ENCODE measurements at regions not wholly inside any gene's neighbourhood (a gene's known extent, or its start where the extent isn't known, plus 50 kb on each side); places are given as distances from the start of the nearest gene placed in this dataset.

DNA sequence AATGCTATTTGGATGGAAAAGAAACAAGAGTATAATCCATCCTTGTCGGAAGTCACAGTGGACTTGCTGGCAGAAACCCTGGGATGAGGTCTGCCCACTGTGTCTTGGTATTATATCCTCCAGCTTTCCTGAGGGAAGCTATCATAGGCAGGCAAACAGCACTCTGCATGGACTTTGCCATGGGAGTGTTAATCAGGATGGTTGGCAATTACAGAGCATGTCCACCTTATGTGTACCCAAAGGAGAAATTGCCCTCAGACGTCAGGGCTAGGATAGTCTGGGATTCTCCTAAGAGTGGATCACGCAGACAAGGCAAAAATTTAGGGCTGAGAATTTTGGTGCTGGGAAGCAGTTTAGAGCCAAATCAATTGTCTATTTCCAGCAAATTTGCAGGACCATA, 184.9 kb upstream of the ESRRG start:
- no peak for DNase-seq

GRCh38 chr1:216907100-216907499, 183.9 kb upstream of the ESRRG start:
- no peak for DNase-seq

DNA sequence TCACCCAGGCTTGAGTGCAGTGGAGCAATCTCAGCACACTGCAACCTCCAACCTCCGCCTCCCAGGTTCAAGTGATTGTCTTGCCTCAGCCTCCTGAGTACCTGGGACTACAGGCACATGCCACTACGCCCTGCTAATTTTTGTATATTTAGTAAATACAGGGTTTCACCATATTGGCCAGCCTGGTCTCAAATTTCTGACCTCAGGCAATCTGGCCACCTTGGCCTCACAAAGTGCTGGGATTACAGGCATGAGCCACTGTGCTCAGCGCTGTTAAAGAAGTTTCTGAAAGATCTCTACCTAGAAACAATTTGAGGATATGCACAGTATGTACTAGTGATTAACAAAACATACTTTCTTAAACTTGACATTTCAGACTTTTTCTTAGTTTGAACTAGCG, 182.6 kb upstream of the ESRRG start:
- DNase-seq: no peak

DNA sequence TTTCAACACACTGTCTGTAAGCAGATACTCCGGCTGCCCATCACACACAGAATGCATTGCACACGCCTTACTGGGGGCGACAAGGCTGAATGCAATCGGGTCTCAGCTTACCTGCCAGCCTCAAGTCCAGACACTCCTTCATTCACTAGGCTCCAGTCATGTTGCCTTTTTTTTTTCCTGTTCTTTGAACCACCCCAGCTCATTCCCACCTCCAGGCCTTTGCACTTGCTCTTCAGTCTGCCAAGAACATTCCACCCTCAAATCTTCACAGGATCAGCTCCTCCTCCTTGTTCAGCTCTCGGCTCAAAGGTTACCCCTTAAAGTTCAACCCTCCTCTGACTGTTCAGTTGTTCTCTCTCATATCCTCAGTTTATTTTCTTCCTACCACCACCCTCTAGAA, 181.9 kb upstream of the ESRRG start:
- no peak for DNase-seq

GRCh38 chr1:216904471-216904870, 181.2 kb upstream of the ESRRG start:
- DNase-seq: no peak

- no peak for DNase-seq
Observed at GRCh38 chr1:216903382-216903740, 180.1 kb upstream of the ESRRG start.

DNA sequence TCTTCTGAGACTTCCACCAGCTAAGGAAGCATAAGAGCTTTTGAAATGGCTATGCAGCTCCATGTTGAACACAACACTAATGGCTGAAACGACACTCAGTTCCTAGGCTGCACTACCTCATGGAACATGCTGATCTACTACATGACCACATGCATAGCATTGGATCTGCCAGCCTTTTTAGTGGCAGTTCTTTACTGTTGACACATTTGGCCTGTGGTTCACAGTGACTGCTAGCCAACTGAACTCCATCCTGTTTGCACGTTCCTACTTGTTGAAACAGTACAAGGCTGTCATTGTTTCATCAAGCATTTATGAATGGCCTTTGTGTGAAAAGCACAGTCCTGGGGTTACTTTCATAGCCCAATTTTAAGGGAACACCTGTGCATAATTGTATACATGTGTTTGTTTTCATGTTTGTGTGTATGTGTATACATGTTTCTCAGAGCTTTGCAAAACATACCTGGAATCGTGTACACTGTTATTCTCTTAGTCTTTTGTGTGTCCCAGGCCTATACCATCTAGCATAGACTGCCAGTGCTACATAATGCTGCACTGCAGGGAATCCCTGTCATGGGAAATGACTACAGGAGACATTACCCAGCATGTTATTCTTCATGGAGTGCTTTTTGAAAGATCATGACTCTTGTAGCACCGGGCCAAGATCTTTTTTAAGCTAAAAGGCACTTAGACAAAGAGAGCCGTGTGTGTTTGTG, 179.6 kb upstream of the ESRRG start:
- DNase-seq: no peak

GRCh38 chr1:216900116-216900620, 176.9 kb upstream of the ESRRG start:
- DNase-seq: no peak

GRCh38 chr1:216898801-216899200, 175.6 kb upstream of the ESRRG start:
- no peak for DNase-seq

DNA sequence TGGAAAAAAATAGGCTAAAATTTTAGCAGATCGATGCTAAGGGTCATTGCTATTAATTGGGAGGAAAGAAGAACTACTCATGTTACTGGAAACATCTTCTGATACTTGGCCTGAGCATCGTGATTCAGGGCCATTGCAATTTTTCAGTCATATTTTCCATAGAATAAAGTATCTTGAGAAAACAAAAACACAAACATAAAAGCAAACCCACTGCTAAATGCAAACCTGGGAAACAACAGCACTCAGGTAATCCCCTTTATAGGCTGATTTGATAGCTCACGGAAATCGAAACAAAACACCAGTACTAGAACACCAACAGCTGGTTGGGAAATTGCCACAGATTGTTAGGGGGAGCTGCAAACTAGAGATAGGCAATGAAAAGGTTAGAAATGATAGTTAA, 172.9 kb upstream of the ESRRG start:
- no peak for DNase-seq

GRCh38 chr1:216894494-216894893, 171.3 kb upstream of the ESRRG start:
- no peak for DNase-seq

- DNase-seq: no peak
Observed at GRCh38 chr1:216892581-216893160, 169.4 kb upstream of the ESRRG start.

DNA sequence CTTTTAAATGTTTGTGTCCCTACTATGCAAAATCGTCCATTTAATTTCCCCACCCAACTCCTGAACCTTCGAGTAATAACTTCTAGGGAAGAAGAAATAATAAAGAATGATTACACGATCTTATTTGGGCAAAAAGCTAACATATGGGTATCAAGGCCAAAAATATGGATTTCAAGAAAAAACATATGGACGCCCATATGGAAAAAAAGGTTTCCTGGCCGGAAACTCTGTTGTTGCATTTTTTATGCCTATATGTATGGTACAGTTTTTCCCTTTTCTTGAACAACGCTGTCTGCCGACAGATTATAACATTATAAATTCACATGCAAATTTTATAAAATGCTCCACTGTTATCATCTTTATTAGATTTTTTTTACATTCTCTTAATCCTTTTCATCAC, 167.6 kb upstream of the ESRRG start:
- no peak for DNase-seq

- DNase-seq: no peak
Observed at GRCh38 chr1:216888731-216889130, 165.5 kb upstream of the ESRRG start.

DNA sequence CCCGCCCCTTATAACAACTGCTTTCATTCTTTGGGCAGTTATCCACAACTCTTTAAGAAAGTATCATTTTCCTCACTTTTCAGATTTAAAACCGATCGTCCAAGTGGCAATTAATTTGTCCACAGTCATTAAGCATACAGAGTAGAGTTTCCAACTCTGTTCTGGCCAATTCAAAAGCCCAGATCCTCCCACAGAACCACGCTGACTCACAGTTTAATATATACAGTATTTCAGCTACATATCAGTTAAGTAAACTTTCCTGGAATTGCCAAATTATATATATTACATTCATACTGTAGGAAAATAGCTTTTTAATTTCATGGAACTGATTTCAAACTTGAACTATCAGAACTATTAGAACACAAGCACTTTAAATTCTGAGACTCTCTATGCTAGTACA, 163.8 kb upstream of the ESRRG start:
- DNase-seq: no peak

- no peak for DNase-seq
Observed at GRCh38 chr1:216884614-216885229, 161.5 kb upstream of the ESRRG start.

- no peak for DNase-seq
Observed at GRCh38 chr1:216883518-216883917, 160.3 kb upstream of the ESRRG start.

- DNase-seq: no peak
Observed at GRCh38 chr1:216881695-216882094, 158.5 kb upstream of the ESRRG start.

- DNase-seq: no peak
Observed at GRCh38 chr1:216866714-216867113, 143.5 kb upstream of the ESRRG start.

GRCh38 chr1:216855810-216856209, 132.6 kb upstream of the ESRRG start:
- DNase-seq: no peak

DNA sequence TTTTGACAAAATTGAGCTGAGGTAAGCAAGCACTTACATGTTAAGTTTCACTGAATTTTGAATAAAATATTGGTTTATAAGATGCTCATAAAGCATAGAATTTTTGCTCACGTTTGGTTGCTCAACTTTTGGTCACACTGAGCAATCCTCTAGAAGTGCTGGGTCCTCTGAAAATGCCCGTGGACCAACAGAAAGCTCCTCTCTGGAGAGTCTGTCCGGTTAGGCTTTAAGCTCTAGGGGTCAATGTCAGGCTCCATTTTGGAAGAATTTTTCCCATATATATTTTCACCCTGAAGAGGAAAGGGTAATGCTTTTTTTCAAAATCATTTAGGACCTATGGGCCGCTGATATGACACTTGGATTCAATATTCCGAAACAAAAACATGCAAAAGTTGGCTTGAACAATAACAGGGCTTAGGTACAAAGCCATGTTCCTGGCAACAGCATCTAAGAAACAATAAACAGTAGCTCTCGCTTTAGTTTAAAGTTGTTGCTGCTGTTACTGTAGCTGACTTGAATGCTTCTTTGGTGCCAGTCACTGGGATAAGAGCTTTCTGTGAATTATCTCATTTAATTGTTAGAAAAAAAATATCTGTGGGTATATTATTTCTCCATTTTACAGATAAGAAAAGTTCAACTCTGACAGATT, 131.7 kb upstream of the ESRRG start:
- DNase-seq: no peak

GRCh38 chr1:216851073-216851472, 127.8 kb upstream of the ESRRG start:
- DNase-seq: no peak

DNA sequence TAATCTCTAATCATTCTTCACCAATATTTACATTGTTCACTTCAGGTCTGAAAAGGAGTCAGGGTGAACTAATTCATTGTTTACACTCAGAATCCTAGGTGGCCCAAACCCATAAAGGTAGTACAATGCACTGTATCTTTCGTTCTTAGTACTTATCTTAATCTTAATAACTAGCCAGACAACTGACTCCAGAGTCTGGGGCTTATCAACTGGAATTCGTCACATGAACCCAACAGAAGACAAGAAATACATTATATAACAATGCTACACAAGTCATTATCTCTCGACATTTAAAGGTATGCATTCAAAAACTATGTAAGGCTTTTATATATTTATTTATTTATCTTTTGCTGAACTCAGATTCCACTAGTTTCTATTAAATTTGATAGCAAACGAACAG, 125.9 kb upstream of the ESRRG start:
- no peak for DNase-seq
